ENCODE measurements at regions not wholly inside any gene's neighbourhood (a gene's known extent, or its start where the extent isn't known, plus 50 kb on each side); places are given as distances from the start of the nearest gene placed in this dataset.

DNA sequence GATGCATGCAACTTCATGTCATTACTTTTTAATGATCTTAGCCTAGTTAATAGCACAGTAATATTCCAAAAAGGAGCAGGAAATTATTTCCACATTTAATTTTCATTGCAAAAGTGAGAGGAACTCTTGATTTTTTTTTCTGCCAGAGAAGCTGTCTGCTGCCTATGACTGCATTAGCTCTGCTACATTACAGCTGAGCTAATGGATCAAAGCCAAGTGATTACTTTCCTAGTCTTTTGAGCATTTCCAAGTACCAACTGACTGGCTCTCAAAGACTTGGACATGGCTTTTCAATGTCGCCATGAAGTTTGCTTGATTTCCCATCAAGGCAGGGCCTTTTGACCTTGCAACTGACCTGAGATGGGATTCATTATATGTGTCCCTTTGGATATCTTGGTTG, 356.6 kb upstream of the XYLT1 start:
- DNase-seq (ENCODE audit: low spot score in 2 of 2) = no peak
- no peak for ATAC-seq (replicated peaks; ENCODE audit: extremely low read depth, poor library complexity, severe bottlenecking)
- Mint-ChIP-seq H3K27ac (ENCODE audit: low read depth) (no peak overlapping the region), H3K4me1 (no peaks in the 10 kb centered on the region), H3K9me3 (no peaks in the 10 kb centered on the region), H3K4me3 (no peak overlapping the region), H3K27me3 (peaks cover 20% of the 10 kb centered on the region), H3K36me3 (ENCODE audit: insufficient read depth) (no peaks in the 10 kb centered on the region)

DNA sequence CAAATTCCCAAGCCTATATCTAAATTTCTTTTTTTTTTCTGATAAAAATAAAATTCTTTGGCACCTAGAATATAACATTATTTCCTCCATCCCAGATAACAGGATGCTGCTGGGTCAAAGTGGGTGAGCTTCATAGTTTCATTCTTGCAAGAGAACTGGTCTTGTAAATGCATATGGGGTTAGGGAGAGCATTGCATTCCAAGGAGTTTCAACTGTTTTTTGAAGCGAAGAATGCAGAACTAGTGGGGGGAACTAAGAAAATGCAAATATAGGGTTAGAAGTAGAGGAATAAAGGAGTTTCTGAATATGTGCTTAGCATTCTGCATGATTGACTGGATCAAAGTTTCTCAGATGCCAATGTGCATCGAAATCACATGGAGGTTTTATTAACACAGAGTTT, 347.2 kb upstream of the XYLT1 start:
- no peaks in the 10 kb centered on the region for H3K36me3 Mint-ChIP-seq (ENCODE audit: insufficient read depth)
- no peak overlapping the region for H3K4me3 Mint-ChIP-seq
- no peaks in the 10 kb centered on the region for H3K4me1 Mint-ChIP-seq
- no peak for ATAC-seq (replicated peaks; ENCODE audit: extremely low read depth, poor library complexity, severe bottlenecking)
- no peak for DNase-seq (ENCODE audit: low spot score in 2 of 2)
- H3K9me3 Mint-ChIP-seq = peaks cover 6% of the 10 kb centered on the region
- no peak overlapping the region for H3K27ac Mint-ChIP-seq (ENCODE audit: low read depth)
- peaks cover 17% of the 10 kb centered on the region for H3K27me3 Mint-ChIP-seq

DNA sequence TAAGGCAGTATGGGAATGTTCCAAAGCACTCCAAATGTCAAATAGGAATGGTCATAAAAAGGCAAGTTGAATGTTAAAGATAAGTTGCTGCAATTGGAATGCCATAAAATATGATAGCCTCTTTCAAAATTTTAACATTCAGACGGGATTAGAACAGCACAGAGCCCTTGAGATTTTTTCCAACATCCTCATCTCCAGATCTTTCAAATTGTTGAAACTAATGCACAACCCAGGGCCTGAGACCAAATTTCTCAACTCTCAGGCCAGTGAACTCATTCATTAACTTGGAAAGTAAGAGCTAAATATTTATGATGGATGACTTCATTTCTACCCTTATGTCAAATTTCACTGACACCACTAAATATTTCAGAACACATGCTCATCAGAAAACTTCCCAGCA, 346.5 kb upstream of the XYLT1 start:
- H3K27me3 Mint-ChIP-seq = peaks cover 14% of the 10 kb centered on the region

DNA sequence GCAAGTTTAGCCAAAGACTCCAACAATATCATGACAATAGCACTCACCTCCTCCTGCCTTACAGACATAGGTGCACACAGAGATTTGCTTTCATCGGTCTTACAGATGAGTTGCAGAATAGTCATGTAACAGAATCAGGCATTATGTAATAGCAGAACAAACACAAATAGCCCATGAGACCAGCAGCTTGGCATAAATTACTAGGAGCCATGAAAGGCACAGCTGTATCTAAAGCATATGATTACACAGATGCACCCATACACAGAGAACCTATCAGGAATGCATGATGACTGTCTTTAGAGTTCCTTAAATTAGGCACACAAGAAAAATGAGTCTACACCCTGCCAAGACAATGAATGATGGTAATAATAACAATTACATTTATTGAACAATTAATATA, 342.0 kb upstream of the XYLT1 start:
- peaks cover 22% of the 10 kb centered on the region for H3K27me3 Mint-ChIP-seq
- no peak overlapping the region for H3K4me3 Mint-ChIP-seq
- peaks cover 6% of the 10 kb centered on the region for H3K9me3 Mint-ChIP-seq
- H3K4me1 Mint-ChIP-seq = no peaks in the 10 kb centered on the region
- no peaks in the 10 kb centered on the region for H3K36me3 Mint-ChIP-seq (ENCODE audit: insufficient read depth)
- ATAC-seq (replicated peaks; ENCODE audit: extremely low read depth, poor library complexity, severe bottlenecking) (no peak), DNase-seq (ENCODE audit: low spot score in 2 of 2) (no peak)
- no peak overlapping the region for H3K27ac Mint-ChIP-seq (ENCODE audit: low read depth)

More for the DNA sequence above, 346.5 kb upstream of the XYLT1 start:
- DNase-seq (ENCODE audit: low spot score in 2 of 2) (no peak), ATAC-seq (replicated peaks; ENCODE audit: extremely low read depth, poor library complexity, severe bottlenecking) (no peak)
- no peaks in the 10 kb centered on the region for H3K36me3 Mint-ChIP-seq (ENCODE audit: insufficient read depth)
- peaks cover 6% of the 10 kb centered on the region for H3K9me3 Mint-ChIP-seq
- H3K27ac Mint-ChIP-seq (ENCODE audit: low read depth) = no peak overlapping the region
- H3K4me3 Mint-ChIP-seq = no peak overlapping the region
- no peaks in the 10 kb centered on the region for H3K4me1 Mint-ChIP-seq

DNA sequence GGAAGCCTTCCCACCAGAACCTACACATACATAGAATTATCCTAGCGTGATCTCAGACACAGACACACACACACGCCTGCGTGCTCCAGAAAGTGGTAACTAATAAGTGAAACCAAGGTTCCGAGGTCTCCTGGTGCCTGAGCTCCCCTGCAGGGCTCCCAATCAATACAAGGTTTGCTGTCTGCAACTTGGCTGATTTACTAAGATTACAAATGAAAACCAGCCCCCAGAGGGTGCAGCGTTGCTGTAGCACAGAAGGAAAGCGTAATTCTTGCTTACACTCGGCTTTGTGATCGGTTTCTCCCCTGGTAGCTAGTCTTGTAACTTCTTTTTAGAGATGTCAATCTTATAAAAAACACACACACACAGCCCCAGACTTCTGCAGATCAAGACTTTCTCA, 334.1 kb upstream of the XYLT1 start:
- no peaks in the 10 kb centered on the region for H3K36me3 Mint-ChIP-seq (ENCODE audit: insufficient read depth)
- H3K4me1 Mint-ChIP-seq = no peaks in the 10 kb centered on the region

DNA sequence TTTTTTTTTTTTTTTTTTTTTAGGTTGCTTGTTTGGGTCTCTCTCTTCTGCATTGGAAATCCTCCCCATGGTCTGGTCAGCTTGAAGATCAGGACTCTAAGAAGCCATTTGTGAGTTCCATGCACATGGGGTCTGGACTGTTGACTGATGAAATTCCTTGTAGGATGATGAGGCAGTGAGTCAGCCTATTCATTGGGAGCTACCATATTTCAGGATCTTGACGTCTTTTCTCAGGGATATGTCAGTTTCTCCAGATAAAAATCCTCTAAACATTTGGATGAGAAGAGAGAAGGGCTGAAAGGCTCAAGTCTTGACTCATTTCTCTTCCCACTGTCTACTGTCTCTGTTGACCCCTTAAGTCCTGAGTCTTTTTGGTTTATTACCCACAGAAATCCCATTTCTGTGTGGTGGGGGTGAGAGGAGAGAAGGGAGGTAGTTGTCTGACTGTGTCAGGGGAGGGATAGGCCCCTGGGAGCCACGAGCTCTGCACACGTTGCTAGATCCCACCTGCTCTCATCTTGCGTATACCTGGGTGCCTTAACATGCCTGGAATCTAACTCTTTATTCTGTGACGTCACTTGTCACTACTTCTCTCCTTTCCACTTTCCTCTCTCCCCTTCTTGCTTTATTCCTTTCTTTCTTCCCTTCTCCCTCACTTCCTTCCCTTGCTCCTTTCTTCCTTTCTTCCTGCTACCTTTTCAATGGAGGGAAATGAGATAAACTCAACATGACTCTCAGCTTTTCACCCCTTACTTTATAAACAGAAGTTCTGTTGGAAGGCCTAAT, 333.1 kb upstream of the XYLT1 start:
- H3K4me3 Mint-ChIP-seq = no peak overlapping the region
- H3K27me3 Mint-ChIP-seq = peaks cover 41% of the 10 kb centered on the region
- H3K9me3 Mint-ChIP-seq = no peaks in the 10 kb centered on the region
- H3K27ac Mint-ChIP-seq (ENCODE audit: low read depth) = no peak overlapping the region
- DNase-seq (ENCODE audit: low spot score in 2 of 2) = no peak
- ATAC-seq (replicated peaks; ENCODE audit: extremely low read depth, poor library complexity, severe bottlenecking) = no peak
- no peaks in the 10 kb centered on the region for H3K36me3 Mint-ChIP-seq (ENCODE audit: insufficient read depth)
- H3K4me1 Mint-ChIP-seq = no peaks in the 10 kb centered on the region

More for the DNA sequence above, 334.1 kb upstream of the XYLT1 start:
- Mint-ChIP-seq H3K4me3 (no peak overlapping the region), H3K27ac (ENCODE audit: low read depth) (no peak overlapping the region), H3K9me3 (no peaks in the 10 kb centered on the region), H3K27me3 (peaks cover 41% of the 10 kb centered on the region)
- no peak for ATAC-seq (replicated peaks; ENCODE audit: extremely low read depth, poor library complexity, severe bottlenecking)
- DNase-seq (ENCODE audit: low spot score in 2 of 2) = no peak

DNA sequence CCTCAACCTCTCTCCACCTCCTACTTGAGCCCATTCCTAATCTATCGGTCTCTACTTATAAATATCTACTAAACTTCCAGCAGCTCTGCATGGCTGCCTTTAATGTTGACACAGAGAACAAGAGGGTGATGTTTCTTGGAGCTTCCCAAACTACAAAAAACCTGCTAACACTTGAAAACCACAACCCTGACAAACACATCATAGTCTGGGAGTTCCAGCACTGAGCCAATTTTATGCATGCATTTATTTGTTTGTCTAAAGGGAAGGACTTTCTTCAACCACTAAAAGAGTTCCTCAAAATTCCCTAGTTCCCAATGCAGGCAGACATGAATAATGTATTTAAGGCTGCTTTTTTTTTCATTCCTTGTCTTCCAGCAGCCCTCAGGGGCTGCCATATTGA, 331.8 kb upstream of the XYLT1 start:
- no peak overlapping the region for H3K27ac Mint-ChIP-seq (ENCODE audit: low read depth)
- no peaks in the 10 kb centered on the region for H3K4me1 Mint-ChIP-seq
- DNase-seq (ENCODE audit: low spot score in 2 of 2) (no peak), ATAC-seq (replicated peaks; ENCODE audit: extremely low read depth, poor library complexity, severe bottlenecking) (no peak)
- H3K27me3 Mint-ChIP-seq = peaks cover 34% of the 10 kb centered on the region
- H3K36me3 Mint-ChIP-seq (ENCODE audit: insufficient read depth) = no peaks in the 10 kb centered on the region
- H3K9me3 Mint-ChIP-seq = no peaks in the 10 kb centered on the region
- H3K4me3 Mint-ChIP-seq = no peak overlapping the region

DNA sequence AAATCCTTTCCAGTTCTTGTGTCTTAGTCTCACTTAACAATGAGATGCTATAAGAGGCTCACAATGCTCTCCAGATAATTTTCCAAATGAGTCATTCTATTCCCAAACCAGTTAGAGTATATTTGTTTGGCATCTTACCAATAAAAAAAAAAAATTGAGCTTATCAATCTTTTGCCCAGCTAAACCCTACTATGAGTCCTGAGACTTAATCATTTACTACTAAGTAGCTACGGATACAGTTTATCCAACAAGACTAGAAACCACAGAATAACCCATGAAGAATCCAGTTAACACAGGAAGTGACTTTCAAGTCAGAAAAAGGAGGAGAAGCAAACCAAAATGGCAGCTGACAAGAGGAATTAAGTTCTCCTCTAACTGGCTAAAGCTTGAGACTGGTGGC, 330.3 kb upstream of the XYLT1 start:
- Mint-ChIP-seq H3K9me3 (no peaks in the 10 kb centered on the region), H3K4me1 (no peaks in the 10 kb centered on the region), H3K36me3 (ENCODE audit: insufficient read depth) (peaks cover 1% of the 10 kb centered on the region), H3K27me3 (peaks cover 19% of the 10 kb centered on the region), H3K27ac (ENCODE audit: low read depth) (no peak overlapping the region), H3K4me3 (no peak overlapping the region)
- ATAC-seq (replicated peaks; ENCODE audit: extremely low read depth, poor library complexity, severe bottlenecking) = no peak
- no peak for DNase-seq (ENCODE audit: low spot score in 2 of 2)

DNA sequence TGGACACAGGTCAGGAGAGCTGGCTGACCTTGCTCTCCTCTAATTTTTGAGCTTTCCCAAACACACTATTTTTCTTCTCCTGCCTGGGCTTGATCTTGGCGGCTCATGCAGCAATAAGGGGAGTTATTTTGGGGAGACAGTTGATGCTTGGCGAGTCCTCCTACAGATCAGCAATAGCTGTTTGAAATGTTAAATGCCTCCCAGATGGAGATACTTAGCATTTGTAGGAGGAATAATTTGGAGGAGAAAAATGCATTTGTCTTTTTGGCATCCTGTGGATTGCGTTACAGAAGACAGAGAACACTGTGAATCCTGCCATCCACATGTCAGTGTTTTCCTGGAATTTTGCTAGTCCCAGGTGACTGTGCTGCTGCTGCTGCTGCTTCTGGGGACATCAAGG, 328.0 kb upstream of the XYLT1 start:
- ATAC-seq (replicated peaks; ENCODE audit: extremely low read depth, poor library complexity, severe bottlenecking) (no peak), DNase-seq (ENCODE audit: low spot score in 2 of 2) (no peak)
- H3K4me1 Mint-ChIP-seq = no peaks in the 10 kb centered on the region
- H3K4me3 Mint-ChIP-seq = no peak overlapping the region
- H3K27ac Mint-ChIP-seq (ENCODE audit: low read depth) = no peak overlapping the region
- H3K36me3 Mint-ChIP-seq (ENCODE audit: insufficient read depth) = peaks cover 1% of the 10 kb centered on the region
- H3K9me3 Mint-ChIP-seq = no peaks in the 10 kb centered on the region
- H3K27me3 Mint-ChIP-seq = peaks cover 2% of the 10 kb centered on the region

DNA sequence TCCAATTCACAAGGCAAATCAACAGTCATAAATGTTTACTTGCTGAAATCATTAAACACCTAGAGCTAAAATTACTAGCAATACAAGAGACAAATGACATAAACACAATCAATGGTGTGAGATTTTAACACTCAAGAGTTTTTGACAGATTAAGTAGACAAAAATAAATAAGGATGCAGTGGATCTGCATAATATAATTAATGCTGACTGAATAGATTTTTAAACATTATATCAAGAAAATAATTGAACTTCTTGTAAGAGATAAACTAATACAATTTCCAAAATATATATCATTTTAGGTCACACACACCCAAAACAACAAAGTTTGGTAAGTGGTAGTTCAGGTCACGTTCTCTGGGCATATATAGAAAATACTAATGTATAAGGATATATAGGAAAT, 322.6 kb upstream of the XYLT1 start:
- Mint-ChIP-seq H3K4me3 (no peak overlapping the region), H3K27me3 (peaks cover 24% of the 10 kb centered on the region), H3K36me3 (ENCODE audit: insufficient read depth) (peaks cover 1% of the 10 kb centered on the region), H3K4me1 (no peaks in the 10 kb centered on the region), H3K27ac (ENCODE audit: low read depth) (no peak overlapping the region), H3K9me3 (peaks cover 5% of the 10 kb centered on the region)
- no peak for ATAC-seq (replicated peaks; ENCODE audit: extremely low read depth, poor library complexity, severe bottlenecking)
- no peak for DNase-seq (ENCODE audit: low spot score in 2 of 2)

DNA sequence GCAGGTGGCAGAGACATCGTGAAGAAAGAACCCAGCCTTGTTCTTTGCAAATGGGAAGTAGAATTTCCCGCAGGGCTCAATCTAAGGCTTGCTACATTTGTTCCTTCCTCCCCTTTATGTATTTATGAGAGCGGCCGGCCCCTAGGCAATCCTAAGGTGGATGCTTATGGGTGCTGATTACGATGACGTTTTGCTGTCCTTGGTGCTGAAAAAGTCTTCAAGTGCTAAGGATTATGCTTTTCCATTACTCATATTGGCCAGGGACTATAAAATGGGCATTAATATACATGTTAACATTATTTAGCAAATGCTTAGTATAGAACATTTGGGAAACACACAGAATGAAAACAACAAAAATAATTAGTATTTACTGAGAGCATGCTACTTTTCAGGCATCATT, 313.3 kb upstream of the XYLT1 start:
- no peak for DNase-seq (ENCODE audit: low spot score in 2 of 2)
- no peaks in the 10 kb centered on the region for H3K9me3 Mint-ChIP-seq
- H3K27ac Mint-ChIP-seq (ENCODE audit: low read depth) = no peak overlapping the region
- peaks cover under 1% of the 10 kb centered on the region for H3K27me3 Mint-ChIP-seq
- no peak overlapping the region for H3K4me3 Mint-ChIP-seq
- no peaks in the 10 kb centered on the region for H3K36me3 Mint-ChIP-seq (ENCODE audit: insufficient read depth)
- no peaks in the 10 kb centered on the region for H3K4me1 Mint-ChIP-seq
- ATAC-seq (replicated peaks; ENCODE audit: extremely low read depth, poor library complexity, severe bottlenecking) = no peak

DNA sequence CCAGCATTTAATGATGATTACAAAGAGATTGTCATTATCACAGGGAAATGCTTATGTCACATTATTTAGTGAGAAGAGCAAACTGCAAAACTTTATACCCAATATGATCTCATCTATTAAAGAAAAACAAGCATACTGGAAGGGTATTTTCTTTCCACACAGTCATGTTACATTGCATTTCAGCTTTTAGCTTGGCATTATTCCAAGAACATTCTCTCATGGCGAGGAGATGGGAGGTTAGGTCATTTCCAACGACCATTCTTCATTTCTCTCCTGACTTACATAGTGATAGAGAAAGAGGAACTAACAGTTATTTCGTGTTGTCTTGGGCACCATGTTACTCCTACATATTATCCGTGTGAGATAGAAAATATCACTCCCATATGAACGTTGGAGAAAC, 309.4 kb upstream of the XYLT1 start:
- ATAC-seq (replicated peaks; ENCODE audit: extremely low read depth, poor library complexity, severe bottlenecking) (no peak), DNase-seq (ENCODE audit: low spot score in 2 of 2) (no peak)
- Mint-ChIP-seq H3K27ac (ENCODE audit: low read depth) (no peak overlapping the region), H3K27me3 (peaks cover 18% of the 10 kb centered on the region), H3K36me3 (ENCODE audit: insufficient read depth) (no peaks in the 10 kb centered on the region), H3K4me3 (no peak overlapping the region), H3K4me1 (no peaks in the 10 kb centered on the region), H3K9me3 (no peaks in the 10 kb centered on the region)

DNA sequence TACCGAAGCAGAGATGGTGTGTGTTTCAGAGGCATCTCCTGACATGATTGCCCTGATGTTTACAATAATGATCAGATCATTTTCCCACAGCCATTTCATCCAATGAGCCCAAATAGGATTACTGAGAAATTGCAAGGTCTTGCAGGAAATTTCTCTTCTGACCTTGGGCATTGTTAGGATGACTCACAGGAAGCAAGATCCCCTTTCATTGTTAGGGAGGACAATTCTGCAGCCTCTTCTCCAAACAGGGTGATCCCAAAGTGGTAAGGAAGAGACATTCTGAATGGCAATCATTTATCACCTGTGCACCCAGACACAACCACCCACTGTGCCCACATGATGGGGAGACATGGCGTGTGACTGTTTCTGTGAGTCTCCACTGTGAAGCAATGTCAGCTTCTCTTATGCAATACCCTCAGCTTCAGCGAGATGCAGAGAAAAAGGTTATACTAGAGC, 306.7 kb upstream of the XYLT1 start:
- Mint-ChIP-seq H3K36me3 (ENCODE audit: insufficient read depth) (no peaks in the 10 kb centered on the region), H3K9me3 (no peaks in the 10 kb centered on the region), H3K27ac (ENCODE audit: low read depth) (no peak overlapping the region), H3K4me3 (no peak overlapping the region), H3K27me3 (peaks cover 35% of the 10 kb centered on the region), H3K4me1 (no peaks in the 10 kb centered on the region)
- DNase-seq (ENCODE audit: low spot score in 2 of 2) = no peak
- ATAC-seq (replicated peaks; ENCODE audit: extremely low read depth, poor library complexity, severe bottlenecking) = no peak

All from central memory CD8-positive, alpha-beta T cell (primary cell).